GM12872 (cell line): ENCODE measurements at regions not wholly inside any gene's neighbourhood (a gene's known extent, or its start where the extent isn't known, plus 50 kb on each side); places are given as distances from the start of the nearest gene placed in this dataset.

Experiments
- TF ChIP-seq, protein P1 (sequence below): IDR thresholded peaks from 3 replicates; pipeline ENCODE4 v1.5.1; 2011; ENCODE audit warnings: low read depth, mild to moderate bottlenecking, low read length, moderate library complexity; ENCODE audit not compliant: insufficient read depth

DNA sequence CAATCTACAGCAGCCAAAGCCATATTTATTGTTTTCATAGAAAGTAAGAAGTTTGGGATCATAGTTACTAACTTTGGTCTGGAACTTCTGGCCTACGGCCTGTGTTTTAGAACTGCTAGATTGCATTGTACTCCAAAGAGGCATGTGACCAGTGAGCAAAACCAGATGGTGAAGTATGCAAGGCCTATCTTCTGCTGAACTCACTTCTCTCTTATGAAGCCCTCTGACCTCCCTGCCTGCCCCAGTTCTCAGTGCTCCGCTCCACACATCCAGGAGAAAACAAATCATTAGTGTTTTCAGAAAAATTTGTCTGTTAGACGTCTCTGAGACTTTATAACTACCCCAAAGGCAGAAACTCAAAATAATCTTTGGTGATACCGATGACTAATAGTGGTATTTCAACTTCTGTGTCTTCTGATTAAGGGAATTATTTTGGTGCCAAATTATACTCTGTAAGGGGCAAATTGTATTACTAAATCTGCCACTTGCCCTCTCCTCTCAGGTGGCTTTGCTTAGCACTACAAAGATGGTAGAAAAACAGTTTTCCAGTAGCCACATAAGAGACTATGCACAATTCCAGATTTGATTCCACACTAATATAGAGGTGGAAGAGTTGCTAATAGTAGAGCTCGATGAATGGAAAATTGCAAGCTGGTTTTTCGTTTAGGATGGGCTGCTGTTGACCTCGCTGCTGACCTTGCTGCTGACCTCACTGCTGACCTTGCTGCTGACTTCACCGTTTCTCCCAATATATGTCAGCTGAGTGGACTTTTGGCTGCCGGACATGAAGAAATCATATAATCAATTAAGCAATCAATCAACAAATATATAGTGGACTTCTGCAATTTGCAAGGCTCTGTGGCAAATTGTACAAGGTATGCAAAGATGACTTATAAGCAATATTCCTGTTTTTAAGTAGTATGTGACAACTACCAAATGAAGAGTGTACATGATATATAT is 147.5 kb downstream of the KITLG start:
- TF ChIP-seq, protein P1, sequence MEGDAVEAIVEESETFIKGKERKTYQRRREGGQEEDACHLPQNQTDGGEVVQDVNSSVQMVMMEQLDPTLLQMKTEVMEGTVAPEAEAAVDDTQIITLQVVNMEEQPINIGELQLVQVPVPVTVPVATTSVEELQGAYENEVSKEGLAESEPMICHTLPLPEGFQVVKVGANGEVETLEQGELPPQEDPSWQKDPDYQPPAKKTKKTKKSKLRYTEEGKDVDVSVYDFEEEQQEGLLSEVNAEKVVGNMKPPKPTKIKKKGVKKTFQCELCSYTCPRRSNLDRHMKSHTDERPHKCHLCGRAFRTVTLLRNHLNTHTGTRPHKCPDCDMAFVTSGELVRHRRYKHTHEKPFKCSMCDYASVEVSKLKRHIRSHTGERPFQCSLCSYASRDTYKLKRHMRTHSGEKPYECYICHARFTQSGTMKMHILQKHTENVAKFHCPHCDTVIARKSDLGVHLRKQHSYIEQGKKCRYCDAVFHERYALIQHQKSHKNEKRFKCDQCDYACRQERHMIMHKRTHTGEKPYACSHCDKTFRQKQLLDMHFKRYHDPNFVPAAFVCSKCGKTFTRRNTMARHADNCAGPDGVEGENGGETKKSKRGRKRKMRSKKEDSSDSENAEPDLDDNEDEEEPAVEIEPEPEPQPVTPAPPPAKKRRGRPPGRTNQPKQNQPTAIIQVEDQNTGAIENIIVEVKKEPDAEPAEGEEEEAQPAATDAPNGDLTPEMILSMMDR, result no peak

DNA sequence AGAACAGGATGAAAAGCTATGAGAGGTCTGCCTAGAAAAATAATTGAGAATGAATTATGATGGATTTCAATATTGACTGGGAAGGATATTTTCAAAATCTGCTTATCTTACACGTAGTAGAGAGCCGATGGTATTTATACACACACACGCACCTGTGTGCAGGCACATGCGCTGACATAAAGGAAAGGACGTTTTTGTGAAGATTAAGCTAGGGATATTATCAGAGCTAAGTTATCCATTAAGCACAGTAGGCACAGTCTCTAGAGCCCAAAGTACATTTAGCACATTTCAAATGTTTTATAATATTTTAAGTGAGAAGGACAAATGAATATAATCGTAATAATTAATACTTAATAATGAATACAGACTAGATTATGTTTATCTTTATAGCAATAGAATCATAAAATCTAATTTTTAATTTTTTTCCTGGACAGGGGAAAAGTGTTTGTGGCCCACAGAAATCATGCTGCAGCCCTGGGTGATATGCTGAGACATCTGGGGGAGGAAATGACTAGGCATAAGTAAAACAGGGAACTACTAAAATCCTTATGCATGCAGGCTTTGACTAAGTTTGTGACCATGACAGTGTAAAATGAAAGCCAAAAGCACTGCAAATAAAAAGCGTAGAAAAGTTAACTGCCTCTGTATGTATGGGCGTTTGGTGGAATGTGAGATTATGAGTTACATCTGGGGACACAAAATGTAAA is 146.1 kb downstream of the KITLG start:
- TF ChIP-seq, protein P1, result no peak

DNA sequence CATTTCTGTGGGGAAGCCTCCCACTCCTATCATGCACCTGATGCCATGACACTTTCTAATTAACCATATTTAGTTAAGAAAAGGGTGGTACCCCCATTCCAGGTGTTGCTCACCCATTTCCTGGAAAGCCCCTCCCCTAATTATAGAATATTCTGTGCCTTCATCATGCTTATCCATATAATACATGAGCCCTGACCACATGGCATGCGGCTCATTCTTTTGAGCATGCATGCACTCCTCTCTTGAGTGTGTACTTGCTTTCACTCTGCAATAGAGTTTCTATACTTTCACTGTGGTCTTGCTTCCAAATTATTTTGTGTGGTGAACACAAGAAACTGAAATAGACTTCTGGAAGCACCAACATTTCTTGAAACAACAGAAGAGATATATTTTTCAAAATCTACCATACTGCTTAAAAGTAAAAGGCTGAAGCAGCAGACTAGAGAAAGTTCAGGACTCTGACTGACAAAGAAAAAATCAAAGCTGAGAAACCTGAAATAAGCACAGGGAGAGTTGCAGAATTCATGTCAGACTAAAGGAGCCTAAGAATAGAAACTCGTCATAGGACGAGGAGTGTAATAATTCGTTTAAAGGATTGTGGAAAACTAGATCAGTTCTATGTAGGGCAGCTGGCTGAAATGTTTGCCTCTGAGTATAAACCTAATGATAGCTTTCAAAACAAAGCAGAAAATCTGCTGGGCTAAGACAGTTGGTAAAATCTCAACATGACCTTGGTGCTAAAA is 144.8 kb downstream of the KITLG start:
- TF ChIP-seq, protein P1, result no peak

DNA sequence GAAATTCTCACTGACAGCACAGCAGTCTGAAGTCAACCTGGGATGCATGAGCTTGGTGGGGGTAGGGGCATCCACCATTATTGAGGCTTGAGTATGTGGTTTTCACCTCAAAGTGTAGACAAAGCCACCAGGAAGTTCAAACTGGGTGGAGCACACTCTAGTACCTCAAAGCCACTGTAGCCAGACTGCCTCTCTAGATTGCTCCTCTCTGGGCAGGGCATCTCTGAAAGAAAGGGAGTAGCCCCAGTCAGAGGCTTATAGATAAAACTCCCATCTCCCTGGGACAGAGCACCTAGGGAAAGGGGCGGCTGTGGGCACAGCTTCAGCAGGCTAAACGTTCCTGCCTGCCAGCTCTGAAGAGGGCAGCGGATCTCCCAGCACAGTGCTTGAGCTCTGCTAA is 143.0 kb downstream of the KITLG start:
- TF ChIP-seq, protein P1, result no peak
